DMS53 treated with DMSO at 0.1 percent for 48 hours (cell line): ENCODE measurements at regions not wholly inside any gene's neighbourhood (a gene's known extent, or its start where the extent isn't known, plus 50 kb on each side); places are given as distances from the start of the nearest gene placed in this dataset.

Experiments used
- DNase-seq: peaks from one replicate; lab custom pipeline; 2025; ENCODE audit not compliant: unreplicated experiment; lab: John Stamatoyannopoulos, UW

GRCh38 chr3:124567179-124567578 is 163.1 kb upstream of the UMPS start:
- no peak for DNase-seq

GRCh38 chr3:124569761-124570160 is 160.5 kb upstream of the UMPS start:
- no peak for DNase-seq

- DNase-seq, result no peak
These were observed 160.0 kb upstream of the UMPS start for GRCh38 chr3:124570232-124570631.

GRCh38 chr3:124572851-124573405 is 157.3 kb upstream of the UMPS start:
- DNase-seq, result no peak

- DNase-seq, result no peak
These were observed 156.2 kb upstream of the UMPS start for GRCh38 chr3:124574012-124574411.

GRCh38 chr3:124576565-124577493 is 153.4 kb upstream of the UMPS start:
- DNase-seq, result no peak

- no peak for DNase-seq
These were observed 152.6 kb upstream of the UMPS start for GRCh38 chr3:124577494-124578167.

- DNase-seq, result no peak
These were observed 150.6 kb upstream of the UMPS start for GRCh38 chr3:124579641-124580040.

GRCh38 chr3:124582196-124582595 is 148.1 kb upstream of the UMPS start:
- DNase-seq, result no peak

GRCh38 chr3:124582621-124583395 is 147.4 kb upstream of the UMPS start:
- no peak for DNase-seq

GRCh38 chr3:124584245-124584551 is 146.1 kb upstream of the UMPS start:
- no peak for DNase-seq

GRCh38 chr3:124584552-124585391 is 145.5 kb upstream of the UMPS start:
- peak; percentile 55 for DNase-seq

- DNase-seq, result no peak
These were observed 143.9 kb upstream of the UMPS start for GRCh38 chr3:124586126-124587052.

GRCh38 chr3:124587053-124587408 is 143.2 kb upstream of the UMPS start:
- no peak for DNase-seq

GRCh38 chr3:124588036-124588435 is 142.2 kb upstream of the UMPS start:
- DNase-seq, result no peak

GRCh38 chr3:124588794-124589193 is 141.5 kb upstream of the UMPS start:
- DNase-seq, result no peak

GRCh38 chr3:124591699-124592098 is 138.6 kb upstream of the UMPS start:
- no peak for DNase-seq

GRCh38 chr3:124592658-124593441 is 137.4 kb upstream of the UMPS start:
- DNase-seq, result peak; percentile 40

- no peak for DNase-seq
These were observed 136.8 kb upstream of the UMPS start for GRCh38 chr3:124593442-124593829.
